ENCODE measurements at regions not wholly inside any gene's neighbourhood (a gene's known extent, or its start where the extent isn't known, plus 50 kb on each side); places are given as distances from the start of the nearest gene placed in this dataset.
A peak's percentile ranks its signal among the peaks of the same experiment; 100 is the strongest.

- no peak for DNase-seq
These were observed 163.9 kb downstream of the HS3ST1 start for GRCh38 chr4:11264841-11265240.

- DNase-seq, result no peak
These were observed 164.3 kb downstream of the HS3ST1 start for GRCh38 chr4:11264346-11264745.

GRCh38 chr4:11263208-11263607, 165.5 kb downstream of the HS3ST1 start:
- no peak for DNase-seq

GRCh38 chr4:11261066-11261850, 167.4 kb downstream of the HS3ST1 start:
- DNase-seq, result no peak

- no peak for DNase-seq
These were observed 168.9 kb downstream of the HS3ST1 start for GRCh38 chr4:11259837-11260236.

GRCh38 chr4:11252149-11252548, 176.5 kb downstream of the HS3ST1 start:
- no peak for DNase-seq

- no peak for DNase-seq
These were observed 178.2 kb downstream of the HS3ST1 start for GRCh38 chr4:11250510-11250909.

GRCh38 chr4:11232015-11232414, 196.7 kb downstream of the HS3ST1 start:
- DNase-seq, result no peak

GRCh38 chr4:11230866-11231265, 197.8 kb downstream of the HS3ST1 start:
- DNase-seq, result no peak

- DNase-seq, result peak; percentile 5
These were observed 200.2 kb downstream of the HS3ST1 start for GRCh38 chr4:11228530-11228929.

GRCh38 chr4:11223311-11223710, 205.4 kb downstream of the HS3ST1 start:
- no peak for DNase-seq

- DNase-seq, result no peak
These were observed 210.0 kb downstream of the HS3ST1 start for GRCh38 chr4:11218692-11219091.

GRCh38 chr4:11216520-11216919, 212.2 kb downstream of the HS3ST1 start:
- DNase-seq, result no peak

- DNase-seq, result no peak
These were observed 214.4 kb downstream of the HS3ST1 start for GRCh38 chr4:11214281-11214680.

GRCh38 chr4:11209826-11210225, 218.9 kb downstream of the HS3ST1 start:
- no peak for DNase-seq

- DNase-seq, result no peak
These were observed 227.4 kb downstream of the HS3ST1 start for GRCh38 chr4:11201256-11201655.

GRCh38 chr4:11198516-11199305, 230.0 kb downstream of the HS3ST1 start:
- DNase-seq, result no peak

GRCh38 chr4:11197631-11198341, 230.9 kb downstream of the HS3ST1 start:
- DNase-seq, result no peak

- DNase-seq, result no peak
These were observed 231.7 kb downstream of the HS3ST1 start for GRCh38 chr4:11196927-11197522.

GRCh38 chr4:11194431-11194830, 234.3 kb downstream of the HS3ST1 start:
- no peak for DNase-seq

- no peak for DNase-seq
These were observed 238.9 kb downstream of the HS3ST1 start for GRCh38 chr4:11189756-11190155.

GRCh38 chr4:11183356-11183740, 245.3 kb downstream of the HS3ST1 start:
- no peak for DNase-seq

Measured in NCI-H1105 (cell line).